ENCODE measurements at regions not wholly inside any gene's neighbourhood (a gene's known extent, or its start where the extent isn't known, plus 50 kb on each side); places are given as distances from the start of the nearest gene placed in this dataset.

- ChIA-PET CTCF (no interaction called here), POLR2A (no interaction called here)
- DNase-seq (ENCODE audit: low read depth, low spot score) = no peak
- no peak for TF ChIP-seq CTCF (IDR thresholded peaks at IDR 0.05; ENCODE audit: insufficient read depth, low read length, missing control alignments)
- no peak overlapping the region for H3K4me3 ChIP-seq (ENCODE audit: low read depth, low read length)
Measured at GRCh38 chr11:71310184-71310583, 57.8 kb upstream of the SHANK2 start.

- no peak for TF ChIP-seq CTCF (IDR thresholded peaks at IDR 0.05; ENCODE audit: insufficient read depth, low read length, missing control alignments)
- no peak overlapping the region for H3K4me3 ChIP-seq (ENCODE audit: low read depth, low read length)
- CTCF ChIA-PET = no interaction called here
- POLR2A ChIA-PET = no interaction called here
- DNase-seq (ENCODE audit: low read depth, low spot score) = no peak
Measured at GRCh38 chr11:71309611-71310010, 57.2 kb upstream of the SHANK2 start.

GRCh38 chr11:71309181-71309580 lies 56.8 kb upstream of the SHANK2 start:
- CTCF ChIA-PET = no interaction called here

GRCh38 chr11:71307811-71308645 lies 55.7 kb upstream of the SHANK2 start:
- DNase-seq (ENCODE audit: low read depth, low spot score) = no peak
- H3K4me3 ChIP-seq (ENCODE audit: low read depth, low read length) = no peak overlapping the region
- TF ChIP-seq CTCF (IDR thresholded peaks at IDR 0.05; ENCODE audit: insufficient read depth, low read length, missing control alignments) = no peak
- ChIA-PET POLR2A (interaction anchor here (1.1 kb wide), 1 partner anchor 9 kb away, joined by 3 read pairs; no protein-coding TSS in a partner anchor), CTCF (no interaction called here)

More at GRCh38 chr11:71309181-71309580, 56.8 kb upstream of the SHANK2 start:
- TF ChIP-seq CTCF (IDR thresholded peaks at IDR 0.05; ENCODE audit: insufficient read depth, low read length, missing control alignments) = no peak
- H3K4me3 ChIP-seq (ENCODE audit: low read depth, low read length) = no peak overlapping the region
- no peak for DNase-seq (ENCODE audit: low read depth, low spot score)
- POLR2A ChIA-PET = interaction anchor here (1.1 kb wide), 1 partner anchor 10 kb away, joined by 3 read pairs; no protein-coding TSS in a partner anchor

- DNase-seq (ENCODE audit: low read depth, low spot score) = no peak
- POLR2A ChIA-PET = no interaction called here
- CTCF ChIA-PET = no interaction called here
- TF ChIP-seq CTCF (IDR thresholded peaks at IDR 0.05; ENCODE audit: insufficient read depth, low read length, missing control alignments) = no peak
- no peak overlapping the region for H3K4me3 ChIP-seq (ENCODE audit: low read depth, low read length)
Measured at GRCh38 chr11:71305451-71306125, 53.2 kb upstream of the SHANK2 start.

GRCh38 chr11:71305041-71305440 lies 52.7 kb upstream of the SHANK2 start:
- POLR2A ChIA-PET = no interaction called here
- no peak overlapping the region for H3K4me3 ChIP-seq (ENCODE audit: low read depth, low read length)
- no peak for TF ChIP-seq CTCF (IDR thresholded peaks at IDR 0.05; ENCODE audit: insufficient read depth, low read length, missing control alignments)
- CTCF ChIA-PET = no interaction called here
- no peak for DNase-seq (ENCODE audit: low read depth, low spot score)
